Inflammatory macrophage treated with lipopolysaccharide for 4 hours (primary cell): ENCODE measurements at regions not wholly inside any gene's neighbourhood (a gene's known extent, or its start where the extent isn't known, plus 50 kb on each side); places are given as distances from the start of the nearest gene placed in this dataset.

ENCODE experiments used
- DNase-seq: peaks from one replicate; pipeline ENCODE4 v3.0.0-alpha.2; 2020

DNA sequence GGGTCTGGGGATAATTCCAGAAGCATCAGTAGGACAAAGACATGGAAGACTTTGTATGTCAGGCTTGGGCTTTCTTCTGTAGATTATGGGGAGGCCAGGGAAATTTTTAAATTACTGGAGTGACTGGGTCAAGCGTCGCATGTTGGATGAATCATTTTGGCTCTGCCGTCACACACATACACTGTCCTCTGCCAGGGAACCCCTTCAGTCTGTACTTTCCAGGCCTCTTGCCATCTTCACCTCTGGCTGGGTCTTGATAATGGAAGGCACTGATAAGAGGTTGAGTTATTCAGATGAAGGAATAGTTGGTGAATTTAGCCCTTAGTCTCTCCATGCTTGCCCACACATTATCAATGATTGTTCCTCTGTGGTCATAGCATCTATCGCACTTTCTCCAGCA is 895.1 kb upstream of the CELF4 start:
- DNase-seq = no peak

DNA sequence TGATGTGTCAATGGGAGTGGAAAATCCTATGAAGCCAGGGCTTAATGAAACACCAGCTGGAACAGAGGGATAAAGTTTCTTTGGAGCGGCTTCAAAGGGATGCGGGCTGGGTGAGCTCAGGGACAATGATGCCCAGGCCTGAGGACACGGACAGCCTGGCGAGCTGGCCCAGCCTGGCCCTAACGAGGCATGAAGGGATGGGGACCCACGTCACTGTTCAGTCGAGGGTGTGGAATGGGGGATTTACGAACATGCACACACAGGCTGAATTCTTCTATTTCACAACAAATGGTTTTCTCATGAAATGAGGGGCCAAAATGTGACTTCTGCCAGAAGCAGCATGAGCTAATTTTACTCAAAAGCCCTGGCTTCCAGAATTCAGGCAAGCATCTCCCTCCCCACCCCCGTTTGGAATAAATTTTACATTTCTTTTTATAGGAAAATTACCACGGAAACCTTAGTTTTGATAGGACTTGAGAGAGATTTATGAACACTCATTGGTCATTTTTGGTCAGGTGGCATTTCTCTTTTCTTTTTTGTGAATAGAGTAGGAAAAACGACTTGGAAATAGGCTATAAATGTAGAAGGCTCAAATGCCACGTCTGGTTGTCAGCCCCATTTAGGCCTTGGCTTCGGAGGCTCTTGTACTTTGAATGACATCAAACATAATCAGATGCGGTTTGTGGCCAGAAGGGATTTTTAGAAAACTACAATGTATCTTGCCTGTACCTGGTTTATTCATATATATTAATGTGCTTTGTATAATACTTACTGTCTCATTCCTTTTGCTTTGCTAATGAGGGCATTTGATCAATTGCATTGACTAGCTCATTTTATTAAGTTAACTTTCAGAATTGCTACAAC is 893.8 kb upstream of the CELF4 start:
- no peak for DNase-seq

DNA sequence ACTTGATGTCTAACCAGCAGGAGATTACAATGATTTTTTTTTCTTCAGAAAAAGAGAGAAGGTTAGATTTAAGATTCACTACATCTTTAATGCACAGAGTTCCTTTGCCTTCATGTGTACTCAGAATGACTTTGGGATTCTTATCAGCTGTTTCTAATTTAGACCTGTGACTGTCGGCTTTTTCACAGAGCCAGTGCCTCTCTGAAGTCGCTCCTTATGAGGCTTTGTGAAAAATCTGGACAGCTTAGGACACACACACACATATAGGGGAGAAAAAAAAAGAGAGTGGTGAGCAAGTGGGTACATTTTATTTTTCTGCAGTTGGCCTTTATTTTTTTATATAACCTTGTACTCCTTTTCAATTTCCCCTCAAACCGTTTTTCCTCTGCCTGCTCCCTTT is 893.1 kb upstream of the CELF4 start:
- no peak for DNase-seq

DNA sequence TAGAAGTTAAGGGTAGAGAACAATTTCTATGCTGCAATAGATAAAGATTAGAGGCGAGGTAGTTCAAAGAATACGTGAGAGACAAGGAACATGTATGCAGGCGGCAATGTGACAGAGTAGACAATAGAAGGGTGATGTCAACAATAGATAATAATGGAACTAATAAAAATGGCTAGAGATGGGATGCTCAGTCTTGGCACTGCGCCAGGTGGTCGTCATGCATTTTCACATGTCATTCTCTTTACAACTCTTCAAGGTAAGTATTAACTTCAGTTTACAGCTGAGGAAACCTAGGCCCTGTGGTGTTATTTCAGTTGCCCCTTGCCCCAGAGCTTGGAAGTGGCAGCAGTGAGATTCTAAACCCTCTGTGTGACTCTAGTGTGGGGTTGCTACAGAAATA is 890.7 kb upstream of the CELF4 start:
- no peak for DNase-seq

DNA sequence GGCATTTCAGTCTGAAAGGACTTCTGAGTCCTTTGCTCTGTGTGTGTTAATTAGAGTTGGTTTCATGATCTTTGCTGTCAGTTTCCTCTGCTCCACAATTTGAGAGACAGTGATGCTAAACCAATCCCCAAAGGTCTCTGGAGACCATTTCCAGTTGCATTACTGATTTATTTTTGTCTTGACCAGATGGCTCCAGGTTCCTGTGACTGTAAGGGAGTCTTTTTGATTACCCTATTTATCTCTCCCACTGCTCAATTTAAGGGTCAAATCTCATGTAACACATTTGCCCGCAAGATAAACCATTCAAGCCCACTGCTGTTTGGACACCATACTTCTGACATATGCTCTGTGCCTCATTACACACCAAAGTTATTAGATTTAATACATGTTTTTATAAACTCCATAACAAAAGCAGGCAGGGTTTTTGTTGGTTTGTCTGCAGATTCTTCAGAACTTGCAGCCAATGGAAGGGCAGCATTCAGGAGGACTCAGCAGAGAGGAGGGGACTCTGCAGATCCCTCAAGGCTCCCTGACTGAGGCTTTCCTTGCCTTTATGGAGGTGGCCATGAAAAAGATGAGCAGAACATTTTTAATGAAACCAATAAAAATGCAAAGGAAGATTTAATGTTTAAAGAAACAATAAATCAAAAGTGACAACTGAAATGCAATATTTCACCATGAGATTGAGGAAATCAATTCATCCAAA is 889.3 kb upstream of the CELF4 start:
- DNase-seq = no peak

DNA sequence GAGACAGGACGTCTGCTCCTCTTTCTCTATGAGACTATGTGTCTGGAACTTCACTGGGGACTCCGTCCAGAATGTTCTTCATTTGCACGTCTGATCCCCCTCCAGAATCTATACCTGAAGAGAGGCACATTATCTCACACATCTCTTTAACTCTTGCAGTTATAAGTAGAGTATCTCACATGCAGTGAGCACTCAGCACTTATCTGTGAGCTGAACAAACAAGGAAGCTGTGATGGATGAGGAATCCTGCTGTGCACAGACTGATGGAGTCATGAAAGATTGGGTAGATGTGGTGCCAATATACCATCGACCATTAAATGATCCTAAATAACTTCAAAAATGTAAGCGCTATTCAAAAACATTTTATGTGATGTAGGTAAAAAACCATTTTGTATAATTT is 888.3 kb upstream of the CELF4 start:
- no peak for DNase-seq

DNA sequence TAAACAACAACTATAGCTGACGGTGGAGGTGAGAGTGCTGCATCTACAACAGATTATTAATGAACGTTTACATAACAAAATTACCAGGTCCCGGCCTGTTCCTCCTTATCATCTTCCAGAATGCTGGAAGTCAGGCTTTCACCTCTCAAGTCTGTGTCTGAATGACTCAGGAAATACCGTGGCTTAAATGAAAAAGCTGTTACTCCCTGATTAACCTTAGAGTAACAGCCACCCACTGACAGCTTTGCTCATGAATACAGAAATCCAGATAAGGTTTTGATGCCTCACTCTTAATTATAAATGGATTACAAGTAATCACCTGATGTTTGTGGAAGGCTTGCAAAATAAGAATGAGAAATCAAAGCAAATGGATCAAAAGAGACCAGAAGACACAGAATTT is 885.3 kb upstream of the CELF4 start:
- no peak for DNase-seq

DNA sequence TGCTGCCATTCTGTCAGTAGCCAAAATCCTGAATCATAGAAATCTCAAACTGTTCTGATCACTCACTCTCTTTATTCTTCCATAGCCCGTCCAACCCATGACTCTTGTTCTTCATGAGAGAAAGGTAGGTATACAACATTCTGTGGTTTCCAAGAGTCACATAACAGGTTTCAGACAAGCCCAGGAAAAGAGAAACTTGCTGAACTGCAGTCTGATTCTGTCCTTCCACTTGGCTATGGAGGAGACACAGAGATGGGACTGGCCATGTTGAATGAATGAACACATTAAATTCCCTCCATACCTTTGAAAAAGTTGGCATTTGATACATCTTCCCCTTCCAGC is 880.2 kb upstream of the CELF4 start:
- DNase-seq = no peak

DNA sequence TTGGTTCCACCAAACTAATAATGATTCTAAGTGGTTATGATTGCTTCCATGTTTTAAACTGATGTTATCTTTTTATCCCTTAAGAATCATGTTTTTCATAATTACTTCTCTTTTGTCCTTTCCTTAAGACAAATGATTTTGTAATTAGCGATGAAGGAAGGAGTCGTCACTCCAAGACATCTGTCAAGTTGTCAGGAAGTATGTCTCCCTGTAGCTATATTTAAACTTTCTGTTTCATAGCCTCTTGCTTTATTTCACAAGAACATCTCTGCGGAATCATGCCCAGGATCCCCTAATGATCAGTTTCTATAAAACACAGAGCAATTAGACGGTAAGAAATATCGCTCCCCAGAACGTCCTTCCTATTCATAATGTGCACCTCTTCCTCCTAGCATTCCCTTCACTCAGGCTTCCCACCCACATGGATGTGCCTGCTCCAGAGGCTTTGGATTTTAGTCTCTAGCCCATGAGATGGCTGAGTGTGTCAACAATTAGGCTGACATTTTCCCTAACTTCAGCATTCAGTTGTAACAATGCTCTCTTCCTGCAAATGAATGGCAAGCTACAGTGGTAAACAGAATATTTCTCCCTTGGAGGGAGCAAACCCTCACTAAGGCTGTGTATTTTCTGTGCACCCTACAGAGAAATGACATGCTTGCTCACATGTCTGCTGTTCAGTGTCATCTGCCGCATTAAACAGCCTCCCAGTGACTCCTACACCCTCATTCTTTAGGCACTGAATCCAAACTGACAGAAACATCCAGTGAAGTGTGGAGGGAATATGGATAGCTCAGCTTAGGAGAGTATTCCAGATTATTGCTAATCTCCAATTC is 879.6 kb upstream of the CELF4 start:
- no peak for DNase-seq

DNA sequence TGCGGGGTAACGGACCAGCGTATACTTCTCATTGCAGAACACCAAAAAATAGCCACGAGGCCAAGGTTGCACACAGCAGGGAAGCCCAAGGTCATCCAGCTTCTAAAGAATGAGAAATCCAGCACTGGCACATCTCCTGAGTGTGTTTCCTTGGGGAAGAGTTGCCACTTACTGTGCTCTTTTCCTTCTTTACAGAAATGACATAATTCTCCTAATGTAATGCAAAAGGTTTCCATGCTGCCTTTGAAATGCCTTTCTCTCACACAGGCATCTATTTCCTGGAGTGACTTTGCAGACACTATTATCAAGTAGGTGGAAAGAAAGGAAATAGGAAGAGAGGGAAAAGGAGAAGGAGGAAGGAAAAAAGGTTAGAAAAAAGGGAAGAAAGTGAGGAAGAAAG is 862.1 kb upstream of the CELF4 start:
- no peak for DNase-seq

DNA sequence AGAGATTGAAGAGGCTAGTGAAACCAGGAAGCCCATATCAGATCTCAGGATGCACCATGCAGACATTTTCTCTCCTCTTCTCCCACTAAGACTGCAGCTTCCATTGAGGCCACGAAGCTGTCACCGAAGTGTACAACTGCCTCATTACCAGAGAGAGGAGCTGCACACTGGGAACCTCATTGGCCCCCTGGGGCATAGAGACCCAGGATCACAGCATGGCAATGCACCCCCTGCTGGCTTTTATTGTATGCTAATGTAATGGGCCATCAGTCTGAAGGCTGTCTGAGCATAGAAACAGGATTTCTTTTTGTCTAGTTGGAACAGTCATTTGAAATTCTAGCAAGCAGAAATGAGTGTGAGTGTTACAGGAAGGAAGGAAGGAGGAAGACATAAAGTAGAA is 861.6 kb upstream of the CELF4 start:
- no peak for DNase-seq

DNA sequence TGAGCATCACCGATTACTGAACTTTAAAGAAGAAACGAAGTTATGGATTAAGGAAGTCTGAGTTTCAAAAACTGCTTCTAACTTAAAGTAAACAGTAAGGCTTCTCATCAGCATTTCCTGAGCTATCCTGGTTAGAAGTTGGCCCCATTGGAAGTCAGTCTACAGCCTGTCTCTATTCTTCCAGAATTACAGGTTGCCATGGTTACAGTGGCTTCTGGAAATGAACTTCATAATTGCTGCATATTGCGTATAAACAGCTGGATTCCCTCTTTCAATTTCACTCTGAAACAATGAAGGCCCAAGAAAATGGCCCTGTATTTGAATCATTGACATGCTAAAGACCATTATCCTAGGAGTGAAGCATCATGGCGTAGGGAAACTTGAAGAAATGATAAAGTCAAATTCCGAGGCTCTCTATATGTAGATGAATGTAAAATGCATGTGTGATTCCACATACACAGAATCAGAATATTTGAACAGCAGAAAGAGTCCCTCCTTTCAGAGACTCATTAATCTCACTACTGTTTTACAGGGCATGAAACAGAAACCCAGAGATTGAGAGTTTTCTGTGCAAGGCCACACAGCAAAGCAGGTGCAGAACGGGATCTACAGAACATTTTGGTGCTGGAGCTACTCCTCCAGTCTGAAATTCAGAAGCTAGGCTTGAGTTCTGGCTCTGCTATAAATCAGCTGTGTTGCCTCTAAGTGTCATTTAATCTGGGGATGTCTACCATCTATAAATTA is 856.4 kb upstream of the CELF4 start:
- DNase-seq = no peak

DNA sequence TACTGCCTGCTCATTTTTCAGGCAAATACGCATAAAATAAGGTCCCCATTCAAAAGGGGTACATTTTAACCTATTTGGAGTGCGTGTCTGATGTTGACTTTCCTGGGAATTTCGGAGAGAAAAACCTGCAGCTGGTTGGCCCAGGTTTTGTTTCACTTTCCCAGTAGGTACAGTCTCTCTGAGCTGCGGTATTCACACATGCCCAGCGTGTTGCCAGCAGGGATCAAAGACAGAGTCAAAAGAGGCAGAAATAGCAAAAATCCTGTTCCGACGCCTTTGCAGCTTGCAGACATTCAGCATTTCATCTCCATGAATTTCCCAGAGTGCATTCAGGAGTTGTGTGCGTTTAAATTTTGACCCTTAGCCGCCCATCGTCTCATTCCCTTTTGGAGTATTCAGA is 855.4 kb upstream of the CELF4 start:
- no peak for DNase-seq

DNA sequence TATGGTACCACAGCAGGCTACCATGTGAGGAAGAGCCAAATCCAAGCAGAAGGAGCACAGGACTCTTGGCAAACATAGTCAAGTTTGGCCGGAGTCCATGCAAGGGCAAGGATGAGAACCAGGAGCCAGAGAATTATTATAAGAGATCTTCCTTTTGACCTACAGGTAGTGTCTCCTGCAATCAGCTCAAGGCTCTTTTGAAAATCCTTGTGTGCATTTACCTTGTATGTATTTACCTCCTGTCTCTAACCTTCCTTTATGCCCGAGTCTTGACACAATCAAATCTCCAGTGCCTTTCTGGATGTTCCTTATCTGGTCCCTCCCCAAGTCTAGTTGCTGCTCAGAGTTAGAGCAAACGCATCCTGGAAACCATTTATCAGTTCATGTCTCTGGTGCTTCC is 855.0 kb upstream of the CELF4 start:
- no peak for DNase-seq

DNA sequence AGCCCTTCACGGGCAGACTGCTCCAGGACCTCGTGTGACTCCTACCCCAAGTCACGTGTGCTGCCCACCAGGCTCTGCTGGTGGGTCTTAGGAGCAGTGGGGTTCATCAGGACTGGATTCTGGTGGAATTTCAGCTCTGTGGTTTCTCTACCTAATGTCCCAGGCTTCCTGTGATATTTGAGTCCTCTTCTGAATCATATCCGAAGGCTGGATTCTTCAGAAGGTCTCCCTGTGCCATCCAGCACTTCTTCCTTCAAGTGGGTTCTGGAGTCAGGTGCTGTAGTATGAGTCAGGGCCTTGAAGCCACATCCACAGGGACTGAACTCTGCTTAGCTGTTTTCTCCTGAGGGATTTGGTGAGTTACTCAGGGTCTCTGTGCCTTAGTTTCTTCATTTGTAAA is 850.2 kb upstream of the CELF4 start:
- DNase-seq = no peak

DNA sequence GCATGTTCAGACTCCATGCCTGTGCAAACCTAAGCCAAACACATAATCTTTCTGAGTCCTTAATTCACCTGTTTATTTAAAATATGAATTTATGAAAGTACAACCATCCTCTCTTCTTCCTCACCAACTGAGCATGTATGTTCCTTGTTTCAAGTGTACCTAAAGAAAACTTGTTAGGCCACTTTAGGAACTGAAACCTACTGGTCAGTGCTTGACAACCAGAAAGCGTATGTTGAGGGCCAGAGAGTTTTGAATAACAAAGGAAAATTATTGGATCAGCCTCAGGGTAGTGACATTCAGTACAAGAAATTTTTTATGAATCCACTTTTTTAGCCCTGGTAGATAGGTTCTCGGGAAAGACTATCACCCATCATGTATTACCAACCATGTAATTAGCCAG is 847.6 kb upstream of the CELF4 start:
- no peak for DNase-seq

DNA sequence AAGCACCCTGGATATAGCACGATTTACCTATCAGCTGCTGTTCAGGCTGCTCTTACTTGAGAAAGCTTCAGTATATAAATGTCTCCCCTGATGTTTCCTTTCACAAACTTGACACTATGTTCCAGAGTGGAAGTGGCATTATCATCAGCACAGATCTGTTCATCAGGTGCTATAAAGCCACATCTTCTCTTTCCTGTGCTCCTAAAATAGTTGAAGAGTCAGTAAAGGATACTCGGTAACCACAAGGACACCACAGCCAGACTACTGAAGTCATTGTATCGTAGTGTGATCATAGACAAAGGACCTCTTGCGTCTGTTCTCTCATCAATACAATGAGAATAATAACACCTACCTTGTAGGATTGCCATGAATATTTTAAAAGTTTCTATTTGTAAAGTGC is 841.0 kb upstream of the CELF4 start:
- DNase-seq = no peak

DNA sequence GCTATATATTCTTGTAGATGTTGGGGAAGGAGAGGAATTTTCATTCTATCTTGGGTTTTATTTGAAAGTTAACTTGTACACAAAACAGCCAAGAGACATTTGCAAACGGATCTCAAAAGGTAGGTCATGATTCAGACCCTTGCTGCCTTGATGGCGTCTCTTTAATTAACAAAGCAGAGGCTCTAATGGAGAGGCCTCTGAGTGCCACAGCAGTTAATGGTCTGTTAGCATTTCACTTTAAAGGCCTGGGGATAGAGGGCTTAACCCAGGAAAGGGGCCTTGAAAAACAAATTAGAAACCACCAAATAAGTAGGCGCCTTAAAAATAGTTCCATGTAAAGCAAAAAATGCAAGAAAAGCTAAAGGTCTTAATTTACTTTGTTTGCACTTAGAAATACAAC is 836.9 kb upstream of the CELF4 start:
- no peak for DNase-seq

DNA sequence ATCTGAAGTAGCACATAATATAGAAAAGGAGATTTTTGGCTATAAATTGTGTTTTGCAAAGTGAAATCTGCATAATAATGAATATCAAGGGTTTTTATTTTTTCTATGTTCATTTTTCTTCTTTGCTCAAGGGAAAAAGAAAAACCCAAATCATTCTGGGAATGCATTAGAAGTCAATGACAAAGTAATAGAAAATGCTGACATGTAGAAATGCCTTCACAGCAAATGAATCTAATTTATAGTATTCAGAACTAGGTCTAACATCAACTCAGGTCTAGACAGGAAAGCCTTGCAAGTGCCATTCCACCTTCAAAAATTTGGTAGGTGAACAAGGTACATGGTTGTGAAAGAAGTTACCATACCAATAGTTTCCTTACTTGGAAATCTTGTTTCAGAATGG is 831.5 kb upstream of the CELF4 start:
- no peak for DNase-seq

DNA sequence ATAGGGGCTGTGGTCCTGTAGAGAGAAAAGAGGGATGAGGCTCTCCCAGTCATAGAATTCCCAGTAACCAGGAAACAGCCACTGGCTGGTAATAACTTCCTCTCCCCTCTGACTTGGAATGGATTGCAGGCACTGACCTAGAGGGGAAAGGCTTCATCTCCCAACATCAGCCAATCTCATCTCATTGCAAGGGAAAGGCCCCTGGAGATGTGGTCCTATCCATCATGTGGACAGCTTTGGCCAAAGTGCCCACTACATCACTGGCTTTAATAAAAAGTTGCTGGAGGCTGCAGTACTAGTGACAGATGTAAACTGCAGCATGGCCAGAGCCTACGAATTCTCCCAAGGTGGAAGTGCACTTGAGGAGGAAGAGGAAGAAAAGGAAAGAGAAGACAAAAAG is 820.5 kb upstream of the CELF4 start:
- DNase-seq = no peak

DNA sequence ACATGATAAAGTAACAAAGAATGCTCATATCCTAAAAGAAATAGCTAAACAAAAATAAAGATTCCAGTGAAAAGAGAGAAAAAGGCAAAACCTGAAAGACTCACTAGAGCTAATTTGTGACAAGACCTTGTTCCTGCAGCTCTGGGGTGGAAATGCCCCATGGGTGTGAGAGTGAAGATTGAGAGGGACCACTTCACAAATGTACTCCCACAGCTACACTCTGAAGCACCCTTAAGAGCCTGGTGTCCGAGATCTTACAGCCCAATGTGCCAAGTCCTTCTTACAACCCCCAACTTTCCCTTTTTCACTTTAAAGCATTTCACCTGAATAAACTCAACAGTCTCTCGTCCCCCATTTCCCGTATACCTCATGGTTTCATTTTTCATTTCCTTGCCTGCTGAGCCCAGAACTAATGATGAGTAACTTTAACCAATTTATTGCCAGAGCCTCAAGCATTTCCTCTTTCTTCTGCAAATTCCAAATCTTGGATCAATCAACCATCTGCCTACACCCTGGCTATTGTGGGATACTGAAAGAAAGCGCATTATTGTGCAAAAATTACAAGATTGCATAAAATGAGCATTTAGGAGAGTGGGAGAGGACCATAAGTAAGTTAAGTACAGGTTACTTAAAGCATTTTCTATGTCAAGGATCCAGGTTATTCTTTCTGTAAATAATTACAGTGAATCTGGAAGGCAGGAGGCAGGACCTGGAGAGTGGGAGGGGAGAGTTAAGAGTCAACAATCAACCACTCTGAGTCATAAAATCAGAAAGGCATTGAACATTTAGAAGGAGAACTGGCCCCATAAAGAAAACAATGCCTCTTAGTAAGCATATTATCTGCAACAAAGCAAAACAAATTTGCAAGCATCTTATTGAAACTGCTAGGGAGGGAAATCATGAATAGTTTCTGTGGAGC is 804.4 kb upstream of the CELF4 start:
- no peak for DNase-seq

DNA sequence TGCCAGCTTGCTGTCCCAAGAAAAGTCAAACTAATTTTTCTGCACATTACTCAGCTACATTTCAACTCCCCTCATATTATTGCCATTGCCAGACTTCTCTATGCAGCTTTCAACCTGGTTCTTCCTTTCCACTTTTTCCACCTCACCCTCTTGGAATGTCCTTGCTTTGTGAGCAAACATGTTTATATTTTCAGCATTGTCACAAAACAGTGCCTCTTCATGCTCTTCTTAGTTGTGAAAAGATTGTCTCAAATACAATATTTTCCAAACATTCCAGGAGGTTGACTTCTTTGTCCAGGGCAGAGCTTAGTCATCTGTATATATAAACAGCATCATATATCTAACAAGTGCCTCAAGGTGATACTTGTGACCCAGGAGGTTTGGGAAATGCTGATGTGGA is 803.3 kb upstream of the CELF4 start:
- no peak for DNase-seq
